ENCODE measurements at regions not wholly inside any gene's neighbourhood (a gene's known extent, or its start where the extent isn't known, plus 50 kb on each side); places are given as distances from the start of the nearest gene placed in this dataset.

DNA sequence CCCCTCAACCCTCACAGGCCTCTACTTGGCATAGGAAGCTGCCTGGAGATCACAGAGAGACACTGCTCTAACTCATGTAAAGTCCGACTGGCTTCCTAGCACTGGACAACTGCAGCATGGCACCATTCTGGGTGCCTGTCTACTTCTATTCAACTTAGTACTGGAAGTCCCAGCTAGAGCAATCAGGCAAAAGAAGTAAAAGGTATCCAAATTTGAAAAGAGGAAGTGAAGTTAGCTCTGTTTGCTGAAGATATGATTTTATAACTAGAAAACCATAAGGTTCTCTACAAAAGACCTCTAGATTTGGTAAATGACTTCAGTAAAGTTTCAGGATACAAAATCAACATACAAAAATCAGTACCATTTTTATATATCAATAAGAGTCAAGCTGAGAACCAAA lies 1017.6 kb downstream of the PCDH9 start:
- intact Hi-C loops (cut with micrococcal nuclease): no loop called here
- no peaks in the 10 kb centered on the region for H3K79me2 ChIP-seq (ENCODE audit: insufficient read depth, low read length)
- H3K4me1 ChIP-seq (ENCODE audit: control insufficient read depth in 1 of 2, insufficient read depth in 2 of 2, low read length in 2 of 2): peaks cover 0 to 9% of the 10 kb centered on the region in 2 experiments; a peak in 2 of 4 replicates
- H2AFZ ChIP-seq (ENCODE audit: low read depth, low read length, poor library complexity, severe bottlenecking): no peak overlapping the region
- BruUV-seq (replicated peaks): no TSS peak
- DNase-seq (ENCODE audit: low read depth, low spot score) (no peak), ATAC-seq (no peak)
- H3K9me2 ChIP-seq (ENCODE audit: insufficient read depth): no peaks in the 10 kb centered on the region
- no peaks in the 10 kb centered on the region for H3K9me3 ChIP-seq (ENCODE audit: control insufficient read depth in 1 of 2, insufficient read depth in 1 of 2, low read depth in 1 of 2, low read length in 2 of 2)
- H3K9ac ChIP-seq (ENCODE audit: low read length): no peak overlapping the region
- H3K36me3 ChIP-seq (ENCODE audit: control insufficient read depth in 1 of 2, insufficient read depth in 2 of 2, low read length in 2 of 2): no peaks in the 10 kb centered on the region
- RAD21 ChIA-PET (ENCODE audit: low non-redundant PET in 1 of 2, low total read pairs in 2 of 2, uncharacterized antibody in 2 of 2, unreplicated experiment in 2 of 2): no interaction called here
- no peak overlapping the region for H3K27ac ChIP-seq (ENCODE audit: low read depth, low read length)
- H3K4me2 ChIP-seq (ENCODE audit: low read length): no peak overlapping the region
- no peaks in the 10 kb centered on the region for H3K27me3 ChIP-seq (ENCODE audit: insufficient read depth, low read length)
- CTCF ChIA-PET: no interaction called here
- no peak for TF ChIP-seq POLR2AphosphoS5 (IDR thresholded peaks at IDR 0.05; ENCODE audit: low read depth, low read length)
- no peak for TF ChIP-seq MAX (IDR thresholded peaks at IDR 0.05)
- no peak for TF ChIP-seq ELF1 (IDR thresholded peaks at IDR 0.05; ENCODE audit: borderline replicate concordance, low read depth)
- TF ChIP-seq REST (IDR thresholded peaks at IDR 0.05; ENCODE audit: low read depth): no peak
- TF ChIP-seq TCF7L2 (IDR thresholded peaks at IDR 0.05; ENCODE audit: borderline replicate concordance, extremely low read depth, insufficient read depth, insufficient read length): no peak
- no peak for TF ChIP-seq CBX3 (IDR thresholded peaks at IDR 0.05; ENCODE audit: low read depth)
- TF ChIP-seq RAD21 (IDR thresholded peaks at IDR 0.05; ENCODE audit: low read depth): no peak
- no peak for TF ChIP-seq CEBPB (IDR thresholded peaks at IDR 0.05; ENCODE audit: low read depth)
- TF ChIP-seq, protein P1, sequence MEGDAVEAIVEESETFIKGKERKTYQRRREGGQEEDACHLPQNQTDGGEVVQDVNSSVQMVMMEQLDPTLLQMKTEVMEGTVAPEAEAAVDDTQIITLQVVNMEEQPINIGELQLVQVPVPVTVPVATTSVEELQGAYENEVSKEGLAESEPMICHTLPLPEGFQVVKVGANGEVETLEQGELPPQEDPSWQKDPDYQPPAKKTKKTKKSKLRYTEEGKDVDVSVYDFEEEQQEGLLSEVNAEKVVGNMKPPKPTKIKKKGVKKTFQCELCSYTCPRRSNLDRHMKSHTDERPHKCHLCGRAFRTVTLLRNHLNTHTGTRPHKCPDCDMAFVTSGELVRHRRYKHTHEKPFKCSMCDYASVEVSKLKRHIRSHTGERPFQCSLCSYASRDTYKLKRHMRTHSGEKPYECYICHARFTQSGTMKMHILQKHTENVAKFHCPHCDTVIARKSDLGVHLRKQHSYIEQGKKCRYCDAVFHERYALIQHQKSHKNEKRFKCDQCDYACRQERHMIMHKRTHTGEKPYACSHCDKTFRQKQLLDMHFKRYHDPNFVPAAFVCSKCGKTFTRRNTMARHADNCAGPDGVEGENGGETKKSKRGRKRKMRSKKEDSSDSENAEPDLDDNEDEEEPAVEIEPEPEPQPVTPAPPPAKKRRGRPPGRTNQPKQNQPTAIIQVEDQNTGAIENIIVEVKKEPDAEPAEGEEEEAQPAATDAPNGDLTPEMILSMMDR (IDR thresholded peaks at IDR 0.05 in 2 of 3, conservative IDR thresholded peaks at IDR 0.05 in 1 of 3; ENCODE audit: borderline replicate concordance in 1 of 3, insufficient read depth in 1 of 3, low read depth in 2 of 3, low read length in 2 of 3): no peak
- no peak for TF ChIP-seq FOSL1 (IDR thresholded peaks at IDR 0.05; ENCODE audit: low read depth)
- TF ChIP-seq ATF3 (IDR thresholded peaks at IDR 0.05): no peak
- TF ChIP-seq ZNF274 (IDR thresholded peaks at IDR 0.05; ENCODE audit: low read depth, low read length): no peak
- no peak for TF ChIP-seq SRF (IDR thresholded peaks at IDR 0.05; ENCODE audit: low read depth)
- no peak for TF ChIP-seq ZFX (IDR thresholded peaks at IDR 0.05)
- no peak for TF ChIP-seq EGR1 (IDR thresholded peaks at IDR 0.05; ENCODE audit: low read depth)
- no peaks in the 10 kb centered on the region for H4K20me1 ChIP-seq (ENCODE audit: insufficient read depth)
- H3K4me3 ChIP-seq (replicated peaks in 1 of 2; ENCODE audit: low read depth in 1 of 2, low read length in 2 of 2): no peak overlapping the region
- POLR2A ChIA-PET: no interaction called here

Measured in HCT116 (cell line).